ENCODE measurements at regions not wholly inside any gene's neighbourhood (a gene's known extent, or its start where the extent isn't known, plus 50 kb on each side); places are given as distances from the start of the nearest gene placed in this dataset.

DNA sequence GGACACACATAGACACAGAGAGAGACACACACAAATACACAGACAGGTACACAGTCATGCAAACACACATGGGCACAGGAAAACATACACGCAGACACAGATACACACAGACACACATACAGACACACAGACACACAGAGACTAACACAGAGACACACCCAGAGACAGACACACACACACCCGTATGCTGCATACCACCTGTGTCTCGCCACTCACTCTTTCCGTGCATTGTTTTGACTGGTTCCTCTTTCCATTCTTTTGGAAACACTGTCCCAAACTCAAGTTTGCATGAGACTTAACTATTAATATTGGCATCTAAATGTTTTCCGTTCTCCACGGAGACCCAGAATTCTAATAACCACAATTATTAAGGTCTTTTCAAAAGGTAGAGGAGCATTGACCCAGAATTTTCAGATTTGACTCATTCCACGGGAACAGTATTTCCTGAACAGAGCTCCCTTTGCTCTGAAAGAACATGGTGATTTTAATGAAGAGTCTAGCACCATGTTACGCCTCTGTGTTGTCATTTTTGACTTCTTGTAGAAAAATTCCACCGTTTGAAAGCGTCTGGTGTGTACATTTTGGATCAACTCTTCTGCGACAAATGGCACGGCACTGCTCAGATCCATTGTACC lies 141.2 kb upstream of the RNF32 start:
- no peaks in the 10 kb centered on the region for H3K9me2 ChIP-seq (ENCODE audit: insufficient read depth, low read length)
- no peaks in the 10 kb centered on the region for H3K36me3 ChIP-seq (ENCODE audit: insufficient read depth, low read length)
- H2AFZ ChIP-seq (ENCODE audit: low read depth, low read length) = no peak overlapping the region
- TF ChIP-seq SMC3 (conservative IDR thresholded peaks at IDR 0.05; ENCODE audit: poor library complexity) (no peak), TAF1 (IDR thresholded peaks at IDR 0.05; ENCODE audit: low read depth) (no peak), RAD21 (conservative IDR thresholded peaks at IDR 0.05) (no peak), EP300 (conservative IDR thresholded peaks at IDR 0.05; ENCODE audit: poor library complexity, severe bottlenecking) (no peak), EZH2 (IDR thresholded peaks at IDR 0.05; ENCODE audit: borderline replicate concordance, insufficient read depth, low read length, poor library complexity, severe bottlenecking) (no peak), MXI1 (conservative IDR thresholded peaks at IDR 0.05; ENCODE audit: poor library complexity, severe bottlenecking) (no peak), POLR2AphosphoS5 (IDR thresholded peaks at IDR 0.05) (no peak)
- TF ChIP-seq, protein P1, sequence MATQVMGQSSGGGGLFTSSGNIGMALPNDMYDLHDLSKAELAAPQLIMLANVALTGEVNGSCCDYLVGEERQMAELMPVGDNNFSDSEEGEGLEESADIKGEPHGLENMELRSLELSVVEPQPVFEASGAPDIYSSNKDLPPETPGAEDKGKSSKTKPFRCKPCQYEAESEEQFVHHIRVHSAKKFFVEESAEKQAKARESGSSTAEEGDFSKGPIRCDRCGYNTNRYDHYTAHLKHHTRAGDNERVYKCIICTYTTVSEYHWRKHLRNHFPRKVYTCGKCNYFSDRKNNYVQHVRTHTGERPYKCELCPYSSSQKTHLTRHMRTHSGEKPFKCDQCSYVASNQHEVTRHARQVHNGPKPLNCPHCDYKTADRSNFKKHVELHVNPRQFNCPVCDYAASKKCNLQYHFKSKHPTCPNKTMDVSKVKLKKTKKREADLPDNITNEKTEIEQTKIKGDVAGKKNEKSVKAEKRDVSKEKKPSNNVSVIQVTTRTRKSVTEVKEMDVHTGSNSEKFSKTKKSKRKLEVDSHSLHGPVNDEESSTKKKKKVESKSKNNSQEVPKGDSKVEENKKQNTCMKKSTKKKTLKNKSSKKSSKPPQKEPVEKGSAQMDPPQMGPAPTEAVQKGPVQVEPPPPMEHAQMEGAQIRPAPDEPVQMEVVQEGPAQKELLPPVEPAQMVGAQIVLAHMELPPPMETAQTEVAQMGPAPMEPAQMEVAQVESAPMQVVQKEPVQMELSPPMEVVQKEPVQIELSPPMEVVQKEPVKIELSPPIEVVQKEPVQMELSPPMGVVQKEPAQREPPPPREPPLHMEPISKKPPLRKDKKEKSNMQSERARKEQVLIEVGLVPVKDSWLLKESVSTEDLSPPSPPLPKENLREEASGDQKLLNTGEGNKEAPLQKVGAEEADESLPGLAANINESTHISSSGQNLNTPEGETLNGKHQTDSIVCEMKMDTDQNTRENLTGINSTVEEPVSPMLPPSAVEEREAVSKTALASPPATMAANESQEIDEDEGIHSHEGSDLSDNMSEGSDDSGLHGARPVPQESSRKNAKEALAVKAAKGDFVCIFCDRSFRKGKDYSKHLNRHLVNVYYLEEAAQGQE (IDR thresholded peaks at IDR 0.05; ENCODE audit: borderline replicate concordance) = no peak
- TF ChIP-seq, protein P2, sequence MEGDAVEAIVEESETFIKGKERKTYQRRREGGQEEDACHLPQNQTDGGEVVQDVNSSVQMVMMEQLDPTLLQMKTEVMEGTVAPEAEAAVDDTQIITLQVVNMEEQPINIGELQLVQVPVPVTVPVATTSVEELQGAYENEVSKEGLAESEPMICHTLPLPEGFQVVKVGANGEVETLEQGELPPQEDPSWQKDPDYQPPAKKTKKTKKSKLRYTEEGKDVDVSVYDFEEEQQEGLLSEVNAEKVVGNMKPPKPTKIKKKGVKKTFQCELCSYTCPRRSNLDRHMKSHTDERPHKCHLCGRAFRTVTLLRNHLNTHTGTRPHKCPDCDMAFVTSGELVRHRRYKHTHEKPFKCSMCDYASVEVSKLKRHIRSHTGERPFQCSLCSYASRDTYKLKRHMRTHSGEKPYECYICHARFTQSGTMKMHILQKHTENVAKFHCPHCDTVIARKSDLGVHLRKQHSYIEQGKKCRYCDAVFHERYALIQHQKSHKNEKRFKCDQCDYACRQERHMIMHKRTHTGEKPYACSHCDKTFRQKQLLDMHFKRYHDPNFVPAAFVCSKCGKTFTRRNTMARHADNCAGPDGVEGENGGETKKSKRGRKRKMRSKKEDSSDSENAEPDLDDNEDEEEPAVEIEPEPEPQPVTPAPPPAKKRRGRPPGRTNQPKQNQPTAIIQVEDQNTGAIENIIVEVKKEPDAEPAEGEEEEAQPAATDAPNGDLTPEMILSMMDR (IDR thresholded peaks at IDR 0.05; ENCODE audit: poor library complexity, severe bottlenecking) = no peak
- H3K79me2 ChIP-seq (replicated peaks; ENCODE audit: insufficient read depth, low read length) = no peaks in the 10 kb centered on the region
- H3K4me3 ChIP-seq (ENCODE audit: low read length) = no peak overlapping the region
- H3K4me2 ChIP-seq (ENCODE audit: low read length) = no peak overlapping the region
- H3K9me3 ChIP-seq (ENCODE audit: low read length) = no peaks in the 10 kb centered on the region
- no peaks in the 10 kb centered on the region for H4K20me1 ChIP-seq (ENCODE audit: insufficient read depth)
- H3K27ac ChIP-seq (ENCODE audit: low read length) = no peak overlapping the region
- H3F3A ChIP-seq (ENCODE audit: insufficient read depth, low read length, poor library complexity, severe bottlenecking) = no peaks in the 10 kb centered on the region
- H3K9ac ChIP-seq (ENCODE audit: low read length) = no peak overlapping the region
- no peaks in the 10 kb centered on the region for H3K27me3 ChIP-seq (ENCODE audit: insufficient read depth, low read depth, low read length)

DNA sequence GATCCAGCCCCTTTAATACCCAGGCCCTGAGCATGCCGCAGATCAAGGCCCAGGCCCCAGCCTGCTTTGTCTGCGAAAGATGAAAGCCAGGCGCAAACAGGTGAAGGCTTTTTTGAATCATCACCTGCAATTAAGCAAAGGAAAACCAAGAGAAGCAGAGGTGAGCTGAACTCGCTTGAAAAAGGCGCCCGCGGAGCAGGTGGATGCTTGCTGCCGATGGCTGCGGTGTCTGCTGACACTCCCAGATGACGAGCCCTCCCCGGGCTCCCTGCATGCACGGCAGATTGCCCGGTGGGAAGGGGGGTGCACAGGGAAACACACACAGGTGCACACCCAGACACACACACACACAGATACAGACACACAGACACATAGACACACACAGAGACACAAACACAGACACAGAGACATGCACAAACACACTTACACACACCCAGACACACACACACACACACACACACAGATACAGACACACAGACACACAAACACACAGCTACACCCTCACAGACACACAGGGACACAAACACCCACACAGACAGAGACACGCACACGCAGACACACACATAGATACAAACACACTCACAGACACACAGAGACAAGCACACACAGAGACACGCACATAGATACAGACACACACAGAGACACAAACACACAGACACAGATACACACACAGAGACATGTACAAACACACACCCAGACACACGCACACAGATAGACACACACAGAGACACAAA lies 142.6 kb upstream of the RNF32 start:
- Histone ChIP-seq H3K27me3 (ENCODE audit: insufficient read depth, low read depth, low read length) (no peaks in the 10 kb centered on the region), H3K36me3 (ENCODE audit: insufficient read depth, low read length) (no peaks in the 10 kb centered on the region), H3F3A (ENCODE audit: insufficient read depth, low read length, poor library complexity, severe bottlenecking) (no peaks in the 10 kb centered on the region), H3K4me3 (ENCODE audit: low read length) (no peak overlapping the region), H3K9ac (ENCODE audit: low read length) (no peak overlapping the region), H3K79me2 (replicated peaks; ENCODE audit: insufficient read depth, low read length) (no peaks in the 10 kb centered on the region), H4K20me1 (ENCODE audit: insufficient read depth) (no peaks in the 10 kb centered on the region), H3K4me2 (ENCODE audit: low read length) (no peak overlapping the region), H3K27ac (ENCODE audit: low read length) (peak overlapping the region; percentile 42), H3K9me3 (ENCODE audit: low read length) (no peaks in the 10 kb centered on the region), H3K9me2 (ENCODE audit: insufficient read depth, low read length) (no peaks in the 10 kb centered on the region), H2AFZ (ENCODE audit: low read depth, low read length) (no peak overlapping the region)
- TF ChIP-seq TAF1 (IDR thresholded peaks at IDR 0.05; ENCODE audit: low read depth) = no peak
- TF ChIP-seq POLR2AphosphoS5 (IDR thresholded peaks at IDR 0.05) = peak; percentile 29
- TF ChIP-seq RAD21 (conservative IDR thresholded peaks at IDR 0.05) = no peak

Measured in neural cell (in vitro differentiated cells).